ENCODE measurements at regions not wholly inside any gene's neighbourhood (a gene's known extent, or its start where the extent isn't known, plus 50 kb on each side); places are given as distances from the start of the nearest gene placed in this dataset.

GRCh38 chr11:79667380-79667779, 226.6 kb upstream of the TENM4 start:
- no peak overlapping the region for H3K4me3 ChIP-seq (ENCODE audit: low read length)
- no peak for TF ChIP-seq CTCF (conservative IDR thresholded peaks at IDR 0.05; ENCODE audit: low read length)
- no peak for DNase-seq (ENCODE audit: low read depth)

- H3K4me3 ChIP-seq (ENCODE audit: low read length): no peak overlapping the region
- no peak for DNase-seq (ENCODE audit: low read depth)
- no peak for TF ChIP-seq CTCF (conservative IDR thresholded peaks at IDR 0.05; ENCODE audit: low read length)
These were observed 222.2 kb upstream of the TENM4 start for GRCh38 chr11:79663017-79663416.

- no peak for TF ChIP-seq CTCF (conservative IDR thresholded peaks at IDR 0.05; ENCODE audit: low read length)
- no peak for DNase-seq (ENCODE audit: low read depth)
- no peak overlapping the region for H3K4me3 ChIP-seq (ENCODE audit: low read length)
These were observed 220.5 kb upstream of the TENM4 start for GRCh38 chr11:79661373-79661772.

GRCh38 chr11:79648766-79649520, 208.1 kb upstream of the TENM4 start:
- TF ChIP-seq CTCF (conservative IDR thresholded peaks at IDR 0.05; ENCODE audit: low read length): no peak
- DNase-seq (ENCODE audit: low read depth): no peak
- H3K4me3 ChIP-seq (ENCODE audit: low read length): no peak overlapping the region

- DNase-seq (ENCODE audit: low read depth): no peak
- H3K4me3 ChIP-seq (ENCODE audit: low read length): no peak overlapping the region
- no peak for TF ChIP-seq CTCF (conservative IDR thresholded peaks at IDR 0.05; ENCODE audit: low read length)
These were observed 196.4 kb upstream of the TENM4 start for GRCh38 chr11:79637219-79637618.

- DNase-seq (ENCODE audit: low read depth): no peak
- TF ChIP-seq CTCF (conservative IDR thresholded peaks at IDR 0.05; ENCODE audit: low read length): no peak
These were observed 194.1 kb upstream of the TENM4 start for GRCh38 chr11:79634905-79635304.

GRCh38 chr11:79627281-79627680, 186.5 kb upstream of the TENM4 start:
- no peak for TF ChIP-seq CTCF (conservative IDR thresholded peaks at IDR 0.05; ENCODE audit: low read length)
- DNase-seq (ENCODE audit: low read depth): no peak
- no peak overlapping the region for H3K4me3 ChIP-seq (ENCODE audit: low read length)

More at GRCh38 chr11:79634905-79635304, 194.1 kb upstream of the TENM4 start:
- H3K4me3 ChIP-seq (ENCODE audit: low read length): no peak overlapping the region
